GM12874 (cell line): ENCODE measurements at regions not wholly inside any gene's neighbourhood (a gene's known extent, or its start where the extent isn't known, plus 50 kb on each side); places are given as distances from the start of the nearest gene placed in this dataset.

Source experiments
- CTCF ChIP-seq: IDR thresholded peaks from 2 replicates; pipeline ENCODE4 v1.5.1; 2011; ENCODE audit warnings: low read depth, mild to moderate bottlenecking, control low read depth, low read length, moderate library complexity; ENCODE audit not compliant: insufficient read depth

GRCh38 chr4:152207378-152207720, 328.5 kb downstream of the FBXW7 start:
- no peak for TF ChIP-seq CTCF

GRCh38 chr4:152206646-152207377, 329.1 kb downstream of the FBXW7 start:
- TF ChIP-seq CTCF = no peak

GRCh38 chr4:152206185-152206584, 329.7 kb downstream of the FBXW7 start:
- no peak for TF ChIP-seq CTCF

GRCh38 chr4:152202415-152202814, 333.5 kb downstream of the FBXW7 start:
- TF ChIP-seq CTCF = no peak

GRCh38 chr4:152200511-152201333, 335.2 kb downstream of the FBXW7 start:
- TF ChIP-seq CTCF = no peak

GRCh38 chr4:152197211-152197610, 338.7 kb downstream of the FBXW7 start:
- TF ChIP-seq CTCF = no peak

GRCh38 chr4:152195888-152196287, 340.0 kb downstream of the FBXW7 start:
- no peak for TF ChIP-seq CTCF
